ENCODE measurements at regions not wholly inside any gene's neighbourhood (a gene's known extent, or its start where the extent isn't known, plus 50 kb on each side); places are given as distances from the start of the nearest gene placed in this dataset.

- no peak overlapping the region for H2AK5ac ChIP-seq (ENCODE audit: low read depth, low read length)
- no peaks in the 10 kb centered on the region for H4K20me1 ChIP-seq (ENCODE audit: insufficient read depth, low read length)
- H4K8ac ChIP-seq (ENCODE audit: low read depth in 2 of 2, low read length in 2 of 2), result peak overlapping the region; percentile 6 to 12; a peak in 2 of 4 replicates
- H2BK20ac ChIP-seq (ENCODE audit: low read depth, low read length), result peak overlapping the region; percentile 8
- intact Hi-C loops (cut with micrococcal nuclease), result loop anchor here (10.0 kb wide), 1 partner anchor 630 kb away; no protein-coding TSS in a partner anchor
- H2BK15ac ChIP-seq (ENCODE audit: low read depth, low read length), result peak overlapping the region; percentile 16; the same call in 1 of the 3 replicates
- no peak overlapping the region; the same call in 1 of the 2 replicates for H3K18ac ChIP-seq (ENCODE audit: low read depth, low read length)
- no peak overlapping the region for H2AK9ac ChIP-seq (replicated peaks; ENCODE audit: low read depth, low read length, poor library complexity)
- H3K23ac ChIP-seq (ENCODE audit: low read depth, low read length), result no peak overlapping the region
- BruUV-seq (replicated peaks), result no TSS peak
- no CpG with 5 or more reads among the region's 1 CpG for WGBS, 2 experiments (ENCODE audit: extremely low coverage in 2 of 2, insufficient read length in 1 of 2)
- dilution Hi-C loops (cut with HindIII; ENCODE audit: low sequenced_read_pairs, unreplicated experiment), result no loop called here
- no peak overlapping the region for H3K4me2 ChIP-seq (ENCODE audit: low read depth, low read length)
- ATAC-seq (ENCODE audit: low read depth) (no peak), DNase-seq (no peak)
- ChIA-PET POLR2A (ENCODE audit: unreplicated experiment) (no interaction called here), CTCF (no interaction called here)
- peaks cover 6% of the 10 kb centered on the region; the same call in 1 of the 2 replicates for H3K4me1 ChIP-seq (ENCODE audit: control insufficient read depth, insufficient read depth, low read length)
- H3K14ac ChIP-seq (replicated peaks; ENCODE audit: low read depth, low read length), result peak overlapping the region; percentile 11; the same call in 1 of the 2 replicates
- H3K4me3 ChIP-seq (ENCODE audit: insufficient read depth, low read depth, low read length), result no peak overlapping the region
- peak overlapping the region; percentile 1; the same call in 1 of the 2 replicates for H3K4ac ChIP-seq (ENCODE audit: low read depth, low read length)
- H4K91ac ChIP-seq (ENCODE audit: insufficient read depth, low read depth, low read length), result 0 out of 2 replicates have a peak overlapping the region, but pooled peaks have one; percentile 1
- 0 out of 2 replicates have a peak, but pooled peaks cover 5% of the 10 kb centered on the region for H3K9me1 ChIP-seq (ENCODE audit: insufficient read depth, low read length)
- H3K9ac ChIP-seq (ENCODE audit: low read depth, low read length), result no peak overlapping the region
- peak overlapping the region; percentile 64 for H2BK120ac ChIP-seq (ENCODE audit: low read depth, low read length)
- H3K56ac ChIP-seq (ENCODE audit: extremely low read depth, insufficient read depth, low read length), result no peak overlapping the region
- no peak overlapping the region for H3K27ac ChIP-seq (ENCODE audit: insufficient read depth, low read length)
- H3K27me3 ChIP-seq (ENCODE audit: control insufficient read depth, insufficient read depth, low read length), result no peaks in the 10 kb centered on the region
- no peaks in the 10 kb centered on the region for H3K9me3 ChIP-seq (ENCODE audit: control insufficient read depth, insufficient read depth, low read length)
- TF ChIP-seq RCOR1 (IDR thresholded peaks at IDR 0.05; ENCODE audit: insufficient replicate concordance, low read length) (no peak), NFE2L2 (IDR thresholded peaks at IDR 0.05; ENCODE audit: low read depth, low read length) (no peak), CHD1 (IDR thresholded peaks at IDR 0.05; ENCODE audit: low read depth, low read length) (no peak), RFX5 (IDR thresholded peaks at IDR 0.05; ENCODE audit: low read depth, low read length) (no peak)
- no peaks in the 10 kb centered on the region for H3K79me1 ChIP-seq (ENCODE audit: low read depth in 1 of 2, low read length in 2 of 2)
- H4K5ac ChIP-seq (ENCODE audit: low read depth, low read length), result no peak overlapping the region; the same call in 1 of the 2 replicates
- peak overlapping the region; percentile 6 for H2AFZ ChIP-seq (replicated peaks; ENCODE audit: low read length, poor library complexity)
- no peaks in the 10 kb centered on the region for H3K36me3 ChIP-seq (ENCODE audit: control insufficient read depth, insufficient read depth, low read length)
- in situ Hi-C loops (cut with MboI; ENCODE audit: low sequenced_read_pairs), result no loop called here
- peak overlapping the region; percentile 22 for H2BK5ac ChIP-seq (ENCODE audit: low read depth, low read length, poor library complexity, severe bottlenecking)
Measured at GRCh38 chr13:65915195-65915594, 1314.9 kb downstream of the PCDH9 start.
